TTC549 (cell line): ENCODE measurements at regions not wholly inside any gene's neighbourhood (a gene's known extent, or its start where the extent isn't known, plus 50 kb on each side); places are given as distances from the start of the nearest gene placed in this dataset.
"Not testable (repeated sequence)": the region's sequence is repeated elsewhere in the genome, so short reads cannot be mapped to it uniquely, and the experiment has no call there.

Experiments used
- FAIRE-seq: peaks from 2 replicates; lab custom pipeline; 2012; peaks lifted over from hg19 to GRCh38; lab: Jason Lieb, UNC

DNA sequence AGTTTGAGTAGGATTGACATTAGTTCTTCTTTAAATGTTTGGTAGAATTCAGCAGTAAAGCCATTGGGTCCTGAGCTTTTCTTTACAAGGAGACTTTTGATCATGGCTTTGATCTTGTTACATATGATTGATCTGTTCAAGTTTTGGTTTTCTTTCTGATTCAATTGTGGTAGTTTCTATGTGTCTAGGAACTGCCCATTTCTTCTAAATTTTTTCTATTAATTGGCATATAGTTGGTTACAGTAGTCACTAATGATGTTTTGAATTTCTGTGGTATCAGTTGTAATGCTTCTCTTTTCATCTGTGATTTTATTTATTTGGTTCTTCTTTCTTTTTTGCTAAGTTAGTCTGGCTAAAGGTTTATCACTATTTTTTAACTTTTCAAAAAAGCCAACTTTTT is 73.3 kb upstream of the DLGAP1 start:
- no peak for FAIRE-seq

- not testable (repeated sequence) for FAIRE-seq
Measured at GRCh38 chr18:4527826-4528225, 72.7 kb upstream of the DLGAP1 start.

DNA sequence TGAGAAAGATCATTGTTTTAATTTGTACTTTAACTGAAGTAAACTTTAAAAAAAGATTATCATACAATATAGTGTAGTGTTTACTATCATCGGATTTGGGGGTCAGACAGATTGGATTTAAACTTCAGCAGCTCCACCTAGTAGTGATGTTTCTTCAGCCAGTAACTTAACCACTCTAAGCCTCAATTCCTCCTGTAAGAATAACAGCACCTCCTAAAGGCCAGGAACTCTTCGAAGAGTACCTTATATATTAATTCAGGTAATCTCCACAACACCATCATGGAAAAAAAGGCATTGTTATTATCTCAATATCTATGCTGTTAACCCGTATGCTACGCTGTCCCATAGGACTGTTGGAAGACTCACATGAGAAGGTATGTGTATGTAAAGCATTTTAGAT is 69.0 kb upstream of the DLGAP1 start:
- no peak for FAIRE-seq

DNA sequence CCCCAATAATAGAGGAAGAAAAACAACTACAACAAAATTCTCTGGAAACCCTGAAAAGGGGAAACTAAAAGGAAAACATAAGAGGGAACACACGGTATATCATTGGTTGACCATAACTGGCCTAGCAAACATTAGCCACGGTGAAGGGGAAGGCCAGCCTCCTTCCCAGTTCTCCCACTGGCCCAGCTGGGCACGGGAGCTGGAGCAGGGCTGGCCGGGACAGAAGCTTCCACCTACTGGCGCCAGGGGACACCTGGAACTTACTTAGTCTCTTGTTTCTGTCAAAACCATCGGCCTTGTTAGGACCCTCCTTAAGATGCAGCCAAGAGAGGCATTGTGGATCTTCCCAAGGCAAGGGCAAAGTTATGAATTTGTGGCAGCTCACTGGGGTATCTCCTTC is 56.1 kb upstream of the DLGAP1 start:
- FAIRE-seq: no peak

DNA sequence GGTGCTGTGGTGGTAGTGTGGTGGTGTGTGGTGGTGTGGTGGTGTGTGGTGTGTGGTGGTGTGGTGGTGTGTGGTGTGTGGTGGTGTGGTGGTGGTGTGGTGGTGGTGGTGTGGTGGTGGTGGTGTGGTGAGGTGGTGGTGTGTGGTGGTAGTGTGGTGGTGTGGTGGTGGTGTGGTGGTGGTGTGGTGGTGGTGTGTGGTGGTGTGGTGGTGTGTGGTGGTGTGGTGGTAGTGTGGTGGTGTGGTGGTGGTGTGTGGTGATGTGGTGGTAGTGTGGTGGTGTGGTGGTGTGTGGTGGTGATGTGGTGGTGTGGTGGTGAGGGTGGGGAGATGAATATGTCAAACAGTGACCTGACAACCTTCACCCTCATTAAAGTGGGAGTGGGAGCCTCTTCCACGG is 55.6 kb upstream of the DLGAP1 start:
- FAIRE-seq: no peak

DNA sequence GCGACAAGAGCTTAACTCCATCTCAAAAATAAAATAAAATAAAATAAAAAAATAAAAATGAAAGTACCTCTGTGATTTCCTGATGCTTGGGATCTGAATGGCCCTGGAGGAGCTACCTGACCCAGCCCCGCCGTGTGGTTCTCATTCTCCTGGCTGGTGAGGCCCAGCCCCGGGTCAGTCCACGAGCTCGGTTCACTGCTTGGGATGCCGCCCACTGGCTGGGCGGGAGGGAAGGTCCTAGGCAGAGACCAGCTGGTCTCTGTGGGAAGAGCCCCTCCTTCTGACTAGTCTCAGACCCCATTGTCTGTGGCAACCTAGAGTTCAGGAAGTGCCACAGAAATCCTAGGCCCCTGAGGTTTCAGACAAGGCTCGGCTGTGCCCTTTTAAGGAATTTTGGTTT is 55.1 kb upstream of the DLGAP1 start:
- no peak for FAIRE-seq
